Natural killer cell (primary cell): ENCODE measurements at regions not wholly inside any gene's neighbourhood (a gene's known extent, or its start where the extent isn't known, plus 50 kb on each side); places are given as distances from the start of the nearest gene placed in this dataset.

Source experiments
- ATAC-seq, 3 donors: fragments of 150-1000 bp in 2 of 3; fragments of 200-7000 bp in 1 of 3; cut with Tn5 transposase; 1 replicate in 1 of 3; 2 replicates in 2 of 3; pipeline ENCODE4 v1.10.0; 2021; ENCODE audit warnings: mild to moderate bottlenecking in 2 of 3, moderate library complexity in 2 of 3
- DNase-seq, 2 donors: peaks; one replicate each; pipeline versions ENCODE4 v3.0.0 to v3.0.0-alpha.2; 2013 to 2021; ENCODE audit warnings: mixed read lengths in 1 of 2
- H3K27ac ChIP-seq: one replicate; pipeline ENCODE4 v1.5.1; 2013; ENCODE audit warnings: mild to moderate bottlenecking, low read length
- H3K27me3 ChIP-seq: one replicate; pipeline ENCODE4 v1.6.1; 2013; ENCODE audit warnings: low read length; ENCODE audit not compliant: control insufficient read depth, insufficient read depth
- H3K36me3 ChIP-seq: one replicate; pipeline ENCODE4 v1.6.1; 2013; ENCODE audit warnings: low read length; ENCODE audit not compliant: control insufficient read depth, insufficient read depth
- H3K4me1 ChIP-seq: one replicate; pipeline ENCODE4 v1.6.1; 2013; ENCODE audit warnings: low read length; ENCODE audit not compliant: control insufficient read depth, insufficient read depth
- H3K4me3 ChIP-seq: one replicate; pipeline ENCODE4 v1.5.1; 2013; ENCODE audit warnings: low read length
- H3K9me3 ChIP-seq: one replicate; pipeline ENCODE4 v1.6.1; 2013; ENCODE audit warnings: low read length; ENCODE audit not compliant: control insufficient read depth, insufficient read depth
- H3K27ac Mint-ChIP-seq, 2 donors: one replicate each; pipeline ENCODE4 v1.8.0; 2022; ENCODE audit warnings: mild to moderate bottlenecking in 2 of 2, mixed read lengths in 2 of 2, moderate library complexity in 1 of 2
- H3K27me3 Mint-ChIP-seq, 2 donors: one replicate each; pipeline ENCODE4 v1.8.0; 2022; ENCODE audit warnings: low read depth in 2 of 2, mixed read lengths in 2 of 2
- H3K36me3 Mint-ChIP-seq: one replicate; pipeline ENCODE4 v1.8.0; 2022; ENCODE audit warnings: mixed read lengths
- H3K4me1 Mint-ChIP-seq, 2 donors: one replicate each; pipeline ENCODE4 v1.8.0; 2022; ENCODE audit warnings: mixed read lengths in 2 of 2
- H3K4me3 Mint-ChIP-seq: one replicate; pipeline ENCODE4 v1.8.0; 2022; ENCODE audit warnings: mild to moderate bottlenecking, moderate library complexity, mixed read lengths
- H3K9me3 Mint-ChIP-seq, 2 donors: one replicate each; pipeline ENCODE4 v1.8.0; 2022; ENCODE audit warnings: mixed read lengths in 2 of 2
- WGBS: methylation state at CpG from one replicate; pipeline ENCODE4 v1.1.7; 2013; ENCODE audit warnings: missing lambda C conversion rate; ENCODE audit not compliant: insufficient coverage; 5-methylcytosine and 5-hydroxymethylcytosine counted together
- intact Hi-C: fragments of 100-400 bp; cut with micrococcal nuclease; formaldehyde crosslinking; loops from one replicate; pipeline ENCODE4 v1.14.2; 2022
- TF ChIP-seq, protein P1 (sequence below): fragments of 200-600 bp; IDR thresholded peaks from one replicate; pipeline ENCODE4 v1.8.0; 2022; ENCODE audit warnings: antibody characterized with exemption

DNA sequence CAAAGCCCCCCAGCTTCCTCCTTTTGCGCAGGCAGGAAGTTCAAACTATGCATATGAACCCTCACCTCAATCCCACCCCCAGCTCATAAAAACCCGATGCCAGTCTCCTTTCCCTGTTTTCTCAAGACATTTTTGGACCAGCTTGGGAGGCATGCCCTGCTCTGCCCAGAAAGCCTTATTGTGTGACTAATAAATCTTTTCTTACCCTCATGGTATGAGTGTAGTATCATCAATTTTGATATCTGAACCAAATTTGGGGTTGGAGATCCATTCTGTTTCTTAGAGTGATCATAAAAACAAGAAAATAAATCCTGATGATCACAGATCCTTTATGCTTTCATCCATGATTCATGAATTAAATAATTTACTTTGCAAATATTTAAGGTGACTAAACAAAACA, 128.5 kb downstream of the ALG10B start:
- no peaks in the 10 kb centered on the region for H3K27me3 ChIP-seq
- Mint-ChIP-seq H3K36me3 (no peaks in the 10 kb centered on the region), H3K4me1 (no peaks in the 10 kb centered on the region), H3K27ac (no peak overlapping the region), H3K4me3 (no peak overlapping the region), H3K9me3 (peaks cover 10% of the 10 kb centered on the region in 2 donors), H3K27me3 (no peaks in the 10 kb centered on the region)
- WGBS, result 87% methylated on average over 2 of the region's 2 CpGs
- ATAC-seq (no peak), DNase-seq (no peak)
- no peaks in the 10 kb centered on the region for H3K4me1 ChIP-seq
- TF ChIP-seq, protein P1, sequence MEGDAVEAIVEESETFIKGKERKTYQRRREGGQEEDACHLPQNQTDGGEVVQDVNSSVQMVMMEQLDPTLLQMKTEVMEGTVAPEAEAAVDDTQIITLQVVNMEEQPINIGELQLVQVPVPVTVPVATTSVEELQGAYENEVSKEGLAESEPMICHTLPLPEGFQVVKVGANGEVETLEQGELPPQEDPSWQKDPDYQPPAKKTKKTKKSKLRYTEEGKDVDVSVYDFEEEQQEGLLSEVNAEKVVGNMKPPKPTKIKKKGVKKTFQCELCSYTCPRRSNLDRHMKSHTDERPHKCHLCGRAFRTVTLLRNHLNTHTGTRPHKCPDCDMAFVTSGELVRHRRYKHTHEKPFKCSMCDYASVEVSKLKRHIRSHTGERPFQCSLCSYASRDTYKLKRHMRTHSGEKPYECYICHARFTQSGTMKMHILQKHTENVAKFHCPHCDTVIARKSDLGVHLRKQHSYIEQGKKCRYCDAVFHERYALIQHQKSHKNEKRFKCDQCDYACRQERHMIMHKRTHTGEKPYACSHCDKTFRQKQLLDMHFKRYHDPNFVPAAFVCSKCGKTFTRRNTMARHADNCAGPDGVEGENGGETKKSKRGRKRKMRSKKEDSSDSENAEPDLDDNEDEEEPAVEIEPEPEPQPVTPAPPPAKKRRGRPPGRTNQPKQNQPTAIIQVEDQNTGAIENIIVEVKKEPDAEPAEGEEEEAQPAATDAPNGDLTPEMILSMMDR, result no peak
- H3K27ac ChIP-seq, result no peak overlapping the region
- H3K4me3 ChIP-seq, result no peak overlapping the region
- no peaks in the 10 kb centered on the region for H3K36me3 ChIP-seq
- intact Hi-C loops, result no loop called here
- H3K9me3 ChIP-seq, result no peaks in the 10 kb centered on the region

DNA sequence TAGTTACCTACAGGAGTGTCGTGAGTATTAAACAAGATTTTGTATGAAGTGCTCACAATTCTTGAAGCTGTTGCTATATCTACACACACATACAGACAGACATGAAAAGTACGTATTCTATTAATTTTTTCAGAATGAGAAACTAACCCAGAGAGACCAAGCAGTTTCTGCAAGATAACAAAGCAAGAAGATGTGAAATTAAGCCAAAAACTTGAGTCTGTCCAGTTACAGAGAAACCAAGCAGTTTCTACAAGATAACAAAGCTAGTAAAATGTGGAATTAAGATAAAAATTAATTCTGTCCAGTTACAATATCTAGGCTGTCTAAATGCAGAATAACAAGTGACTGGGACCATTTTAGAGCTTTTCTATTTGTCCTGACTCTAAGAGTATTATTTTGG, 132.4 kb downstream of the ALG10B start:
- Mint-ChIP-seq H3K27me3 (no peaks in the 10 kb centered on the region), H3K4me3 (no peak overlapping the region), H3K4me1 (no peaks in the 10 kb centered on the region), H3K27ac (no peak overlapping the region), H3K9me3 (peaks cover 15% of the 10 kb centered on the region in 2 donors), H3K36me3 (no peaks in the 10 kb centered on the region)
- no peaks in the 10 kb centered on the region for H3K27me3 ChIP-seq
- ATAC-seq, result no peak
- WGBS, result 82% methylated on average over 1 of the region's 2 CpGs
- no peak overlapping the region for H3K27ac ChIP-seq
- intact Hi-C loops, result no loop called here
- H3K9me3 ChIP-seq, result no peaks in the 10 kb centered on the region
- H3K4me1 ChIP-seq, result no peaks in the 10 kb centered on the region
- H3K4me3 ChIP-seq, result no peak overlapping the region
- TF ChIP-seq, protein P1, result no peak
- no peak for DNase-seq
- no peaks in the 10 kb centered on the region for H3K36me3 ChIP-seq

DNA sequence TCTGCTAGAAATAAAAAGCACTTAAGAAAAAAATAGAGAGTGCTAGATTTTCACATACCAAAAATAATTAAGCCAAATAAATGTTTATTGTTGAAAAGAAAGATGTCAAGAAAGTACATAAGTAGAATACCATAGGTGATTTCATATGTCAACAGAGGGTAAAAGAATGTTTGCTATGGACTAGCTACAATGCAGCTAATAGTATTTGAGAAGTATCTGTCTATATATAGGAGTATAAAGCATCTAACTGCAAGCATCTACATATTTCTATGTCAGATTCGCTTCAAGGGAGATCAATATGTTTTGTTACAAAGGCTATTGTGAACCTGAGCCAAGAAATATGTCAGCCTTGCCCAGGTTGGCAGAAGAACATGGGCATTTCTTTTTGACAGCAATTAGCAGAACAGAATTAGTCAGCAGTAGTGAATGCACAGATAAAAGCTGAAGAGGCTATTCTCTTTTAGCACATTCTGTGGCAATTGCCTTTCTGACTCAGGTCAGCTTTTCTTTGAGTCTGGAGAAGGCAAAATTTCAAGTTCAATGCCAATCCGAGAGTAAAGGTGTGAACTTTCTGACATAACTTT, 140.1 kb downstream of the ALG10B start:
- Histone ChIP-seq H3K27ac (no peak overlapping the region), H3K36me3 (no peaks in the 10 kb centered on the region), H3K4me1 (no peaks in the 10 kb centered on the region), H3K9me3 (no peaks in the 10 kb centered on the region), H3K4me3 (no peak overlapping the region), H3K27me3 (no peaks in the 10 kb centered on the region)
- ATAC-seq (no peak), DNase-seq (no peak)
- TF ChIP-seq, protein P1, result no peak
- Mint-ChIP-seq H3K36me3 (no peaks in the 10 kb centered on the region), H3K4me3 (no peak overlapping the region), H3K27ac (no peak overlapping the region), H3K9me3 (peaks cover 10 to 21% of the 10 kb centered on the region in 2 donors), H3K27me3 (no peaks in the 10 kb centered on the region), H3K4me1 (no peaks in the 10 kb centered on the region)
- intact Hi-C loops, result no loop called here
- WGBS, result 82% methylated on average over 1 of the region's 2 CpGs

DNA sequence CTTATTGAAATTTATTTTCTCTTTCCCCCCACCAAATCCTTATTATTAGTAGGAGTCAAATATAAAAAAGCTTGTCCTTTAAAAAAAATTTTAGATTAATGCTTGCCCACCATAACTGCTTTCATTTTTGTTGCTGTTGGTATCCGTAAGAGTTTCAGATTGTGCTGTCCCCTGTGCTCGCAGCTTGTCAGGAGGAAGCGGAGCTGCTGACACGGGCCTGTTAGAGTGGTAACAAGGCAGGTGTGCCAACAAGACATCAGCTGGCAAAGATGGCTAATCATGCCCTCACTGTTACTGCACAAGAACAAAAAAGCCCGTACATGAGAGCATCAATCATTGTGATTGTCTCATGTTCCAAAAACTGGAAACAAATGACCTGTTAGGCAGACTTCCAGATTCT, 148.4 kb downstream of the ALG10B start:
- WGBS, result 84% methylated on average over 5 of the region's 5 CpGs
- no peaks in the 10 kb centered on the region for H3K36me3 Mint-ChIP-seq
- no peak overlapping the region for H3K4me3 ChIP-seq
- intact Hi-C loops, result no loop called here
- no peak overlapping the region for H3K4me3 Mint-ChIP-seq
- no peaks in the 10 kb centered on the region for H3K27me3 Mint-ChIP-seq
- no peaks in the 10 kb centered on the region for H3K9me3 ChIP-seq
- H3K27me3 ChIP-seq, result no peaks in the 10 kb centered on the region
- no peaks in the 10 kb centered on the region for H3K36me3 ChIP-seq
- ATAC-seq, result no peak
- no peaks in the 10 kb centered on the region for H3K4me1 ChIP-seq
- peaks cover 6 to 8% of the 10 kb centered on the region in 2 donors for H3K9me3 Mint-ChIP-seq
- no peak overlapping the region for H3K27ac ChIP-seq
- H3K4me1 Mint-ChIP-seq, result no peaks in the 10 kb centered on the region
- TF ChIP-seq, protein P1, result no peak
- no peak overlapping the region for H3K27ac Mint-ChIP-seq
- DNase-seq, result no peak
